Neural cell (in vitro differentiated cells): ENCODE measurements at regions not wholly inside any gene's neighbourhood (a gene's known extent, or its start where the extent isn't known, plus 50 kb on each side); places are given as distances from the start of the nearest gene placed in this dataset.

ENCODE experiments used
- H2AFZ ChIP-seq: fragments of 200-600, 300-800 bp; sonication (generic), shearing (Covaris generic); 2 replicates; pipeline ENCODE4 v1.6.0; 2014; ENCODE audit warnings: low read depth, mild to moderate bottlenecking, antibody characterized with exemption, low read length, moderate library complexity
- H3F3A ChIP-seq: fragments of 200-600 bp; shearing (Covaris generic); 2 replicates; pipeline ENCODE4 v1.6.1; 2016; ENCODE audit warnings: mild to moderate bottlenecking, moderate library complexity, mixed read lengths, antibody characterized with exemption, low read length; ENCODE audit not compliant: insufficient read depth, poor library complexity, severe bottlenecking
- H3K27ac ChIP-seq: fragments of 200-600, 300-800 bp; sonication (generic), shearing (Covaris generic); 2 replicates; pipeline ENCODE4 v1.5.1; 2014; ENCODE audit warnings: mild to moderate bottlenecking, low read length, moderate library complexity
- H3K27me3 ChIP-seq: fragments of 300-800, 200-600 bp; sonication (generic), shearing (Covaris generic); 2 replicates; pipeline ENCODE4 v1.6.0; 2014; ENCODE audit warnings: mild to moderate bottlenecking, low read depth, low read length, moderate library complexity; ENCODE audit not compliant: insufficient read depth
- H3K36me3 ChIP-seq: fragments of 300-800, 200-600 bp; sonication (generic), shearing (Covaris generic); 2 replicates; pipeline ENCODE4 v1.5.1; 2014; ENCODE audit warnings: mild to moderate bottlenecking, antibody characterized with exemption, low read length, moderate library complexity; ENCODE audit not compliant: insufficient read depth
- H3K4me2 ChIP-seq: fragments of 300-800, 200-600 bp; sonication (generic), shearing (Covaris generic); 2 replicates; pipeline ENCODE4 v1.6.0; 2014; ENCODE audit warnings: mild to moderate bottlenecking, low read length
- H3K4me3 ChIP-seq: fragments of 300-800, 200-600 bp; sonication (generic), shearing (Covaris generic); 2 replicates; pipeline ENCODE4 v1.5.1; 2014; ENCODE audit warnings: mild to moderate bottlenecking, low read length, moderate library complexity
- H3K79me2 ChIP-seq: fragments of 200-600 bp; shearing (Covaris generic); replicated peaks from 2 replicates; pipeline ENCODE4 v1.6.0; 2014; ENCODE audit warnings: mild to moderate bottlenecking, low read length, moderate library complexity; ENCODE audit not compliant: insufficient read depth
- H3K9ac ChIP-seq: fragments of 300-800, 200-600 bp; sonication (generic), shearing (Covaris generic); 2 replicates; pipeline ENCODE4 v1.6.1; 2016; ENCODE audit warnings: mild to moderate bottlenecking, low read length, mixed read lengths
- H3K9me2 ChIP-seq: fragments of 200-600 bp; shearing (Covaris generic); 2 replicates; pipeline ENCODE4 v1.6.1; 2016; ENCODE audit warnings: mild to moderate bottlenecking, low read length, mixed read lengths; ENCODE audit not compliant: insufficient read depth
- H3K9me3 ChIP-seq: fragments of 200-600, 300-800 bp; sonication (generic), shearing (Covaris generic); 2 replicates; pipeline ENCODE4 v1.6.1; 2016; ENCODE audit warnings: mild to moderate bottlenecking, mixed run types, low read length, moderate library complexity, mixed read lengths
- H4K20me1 ChIP-seq: fragments of 200-600 bp; shearing (Covaris generic); 2 replicates; pipeline ENCODE4 v1.6.1; 2016; ENCODE audit warnings: mild to moderate bottlenecking, mixed run types; ENCODE audit not compliant: insufficient read depth
- CTCF ChIP-seq: fragments of 450-650 bp; IDR thresholded peaks from 2 replicates; pipeline ENCODE4 v1.5.1; 2014; ENCODE audit warnings: antibody characterized with exemption, mild to moderate bottlenecking, moderate library complexity; ENCODE audit not compliant: poor library complexity, severe bottlenecking
- EP300 ChIP-seq: fragments of 450-650 bp; conservative IDR thresholded peaks from 2 replicates; pipeline ENCODE4 v1.6.1; 2014; ENCODE audit warnings: antibody characterized with exemption, mild to moderate bottlenecking, moderate library complexity; ENCODE audit not compliant: poor library complexity, severe bottlenecking
- EZH2 ChIP-seq: fragments of 200-600, 300-800 bp; shearing (Covaris generic), sonication (generic); IDR thresholded peaks from 2 replicates; pipeline ENCODE4 v1.6.1; 2014; ENCODE audit warnings: antibody characterized with exemption, low read length, borderline replicate concordance, mild to moderate bottlenecking; ENCODE audit not compliant: insufficient read depth, poor library complexity, severe bottlenecking
- MXI1 ChIP-seq: fragments of 450-650 bp; conservative IDR thresholded peaks from 2 replicates; pipeline ENCODE4 v1.6.1; 2014; ENCODE audit warnings: antibody characterized with exemption, mild to moderate bottlenecking; ENCODE audit not compliant: poor library complexity, severe bottlenecking
- POLR2AphosphoS5 ChIP-seq: IDR thresholded peaks from 2 replicates; pipeline ENCODE4 v1.6.1; 2012
- RAD21 ChIP-seq: fragments of 450-650 bp; conservative IDR thresholded peaks from 2 replicates; pipeline ENCODE4 v1.6.1; 2014; ENCODE audit warnings: antibody characterized with exemption, mild to moderate bottlenecking, moderate library complexity
- REST ChIP-seq: IDR thresholded peaks from 2 replicates; pipeline ENCODE4 v1.6.1; 2012; ENCODE audit warnings: borderline replicate concordance
- SMC3 ChIP-seq: fragments of 450-650 bp; conservative IDR thresholded peaks from 2 replicates; pipeline ENCODE4 v1.6.1; 2014; ENCODE audit warnings: antibody characterized with exemption, mild to moderate bottlenecking, moderate library complexity; ENCODE audit not compliant: poor library complexity
- TAF1 ChIP-seq: IDR thresholded peaks from 2 replicates; pipeline ENCODE4 v1.6.1; 2012; ENCODE audit warnings: low read depth

DNA sequence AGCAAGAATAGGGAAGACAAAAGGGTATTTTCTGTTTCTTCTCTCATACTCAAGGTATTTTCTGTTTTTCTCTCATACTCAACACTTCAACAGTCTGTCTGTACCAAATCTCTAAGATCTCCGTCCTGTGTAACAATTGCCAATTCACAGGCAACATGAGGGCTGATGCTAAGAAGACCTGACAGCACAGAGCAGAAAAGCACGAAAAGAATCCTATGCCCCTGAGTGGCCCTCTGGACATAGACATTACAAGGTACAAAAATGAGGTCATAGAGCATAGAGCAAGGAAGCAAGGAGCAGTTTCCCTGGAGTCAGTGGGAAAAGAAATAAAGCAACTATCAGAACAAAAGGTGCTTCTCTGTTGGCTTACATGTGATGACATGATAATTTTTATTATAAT, 1612.6 kb upstream of the CELF4 start:
- no peaks in the 10 kb centered on the region for H3K79me2 ChIP-seq
- H3K27me3 ChIP-seq = no peaks in the 10 kb centered on the region
- H3K4me3 ChIP-seq = no peak overlapping the region

GRCh38 chr18:39172695-39173421, 1607.3 kb upstream of the CELF4 start:
- Histone ChIP-seq H3F3A (no peaks in the 10 kb centered on the region), H3K36me3 (no peaks in the 10 kb centered on the region), H3K4me2 (no peak overlapping the region), H4K20me1 (no peaks in the 10 kb centered on the region), H3K27me3 (no peaks in the 10 kb centered on the region), H3K9me2 (peaks cover 5% of the 10 kb centered on the region), H3K9me3 (no peaks in the 10 kb centered on the region), H3K9ac (no peak overlapping the region), H2AFZ (no peak overlapping the region), H3K4me3 (no peak overlapping the region), H3K79me2 (no peaks in the 10 kb centered on the region), H3K27ac (no peak overlapping the region)
- no peak for TF ChIP-seq CTCF
- no peak for TF ChIP-seq RAD21
- TF ChIP-seq MXI1 = no peak
- no peak for TF ChIP-seq SMC3
- no peak for TF ChIP-seq EZH2
- no peak for TF ChIP-seq EP300
- TF ChIP-seq POLR2AphosphoS5 = no peak
- TF ChIP-seq TAF1 = no peak

More for the DNA sequence above, 1612.6 kb upstream of the CELF4 start:
- Histone ChIP-seq H3K4me2 (no peak overlapping the region), H3F3A (no peaks in the 10 kb centered on the region), H3K9ac (no peak overlapping the region), H4K20me1 (no peaks in the 10 kb centered on the region), H3K9me3 (no peaks in the 10 kb centered on the region), H3K36me3 (no peaks in the 10 kb centered on the region), H3K27ac (no peak overlapping the region), H3K9me2 (peaks cover 5% of the 10 kb centered on the region), H2AFZ (no peak overlapping the region)
- TF ChIP-seq REST = no peak
- TF ChIP-seq CTCF = no peak
- TF ChIP-seq POLR2AphosphoS5 = no peak
- TF ChIP-seq RAD21 = no peak
- TF ChIP-seq SMC3 = no peak
- no peak for TF ChIP-seq MXI1
- TF ChIP-seq TAF1 = no peak
- no peak for TF ChIP-seq EZH2
- TF ChIP-seq EP300 = no peak
